ENCODE measurements at regions not wholly inside any gene's neighbourhood (a gene's known extent, or its start where the extent isn't known, plus 50 kb on each side); places are given as distances from the start of the nearest gene placed in this dataset.

GRCh38 chr2:203585516-203585915 lies 50.4 kb upstream of the RAPH1 start:
- Histone ChIP-seq H2AK5ac (ENCODE audit: low read length) (no peak overlapping the region), H3K9me3 (ENCODE audit: insufficient read depth, low read depth, low read length) (no peaks in the 10 kb centered on the region), H3K4me1 (ENCODE audit: control insufficient read depth in 1 of 2, insufficient read depth in 2 of 2, low read length in 2 of 2) (peaks cover 4 to 9% of the 10 kb centered on the region in 2 experiments), H4K91ac (ENCODE audit: low read depth, low read length) (no peak overlapping the region), H3K4me2 (ENCODE audit: low read length) (no peak overlapping the region), H3K18ac (ENCODE audit: low read length) (no peak overlapping the region), H3K9ac (ENCODE audit: low read length) (no peak overlapping the region), H4K12ac (ENCODE audit: low read depth, low read length) (no peak overlapping the region), H3K27ac (ENCODE audit: low read depth, low read length) (no peak overlapping the region), H2BK120ac (ENCODE audit: insufficient read depth, low read length, poor library complexity) (no peak overlapping the region), H3K79me1 (ENCODE audit: low read length) (peaks cover 4% of the 10 kb centered on the region), H3K27me3 (ENCODE audit: insufficient read depth, low read length) (no peaks in the 10 kb centered on the region), H2BK5ac (ENCODE audit: low read depth, low read length, poor library complexity) (no peak overlapping the region), H3K4ac (ENCODE audit: low read depth, low read length) (no peak overlapping the region), H3K79me2 (ENCODE audit: control insufficient read depth, insufficient read depth, low read length, poor library complexity) (no peaks in the 10 kb centered on the region), H3K14ac (ENCODE audit: low read length) (no peak overlapping the region), H3K4me3 (ENCODE audit: low read depth, low read length) (no peak overlapping the region), H4K8ac (ENCODE audit: low read depth, low read length) (no peak overlapping the region), H3K23ac (ENCODE audit: low read length) (no peak overlapping the region), H2BK12ac (ENCODE audit: low read length) (no peak overlapping the region), H3K36me3 (ENCODE audit: control insufficient read depth in 1 of 2, insufficient read depth in 2 of 2, low read length in 2 of 2) (no peaks in the 10 kb centered on the region), H2AFZ (ENCODE audit: insufficient read depth, low read length, poor library complexity) (no peak overlapping the region)
- WGBS (ENCODE audit: extremely low coverage, insufficient coverage, insufficient read length) = no CpG with 5 or more reads among the region's 2 CpGs
- peak in 1 of 2 donors; percentile 17 for DNase-seq

- H3K36me3 ChIP-seq (ENCODE audit: control insufficient read depth in 1 of 2, insufficient read depth in 2 of 2, low read length in 2 of 2) = no peaks in the 10 kb centered on the region
- WGBS (ENCODE audit: extremely low coverage, insufficient coverage, insufficient read length) = no CpG with 5 or more reads among the region's 6 CpGs
- no peak overlapping the region for H3K27ac ChIP-seq (ENCODE audit: low read depth, low read length)
- H3K79me1 ChIP-seq (ENCODE audit: low read length) = peaks cover 2% of the 10 kb centered on the region
- no peak overlapping the region for H2AK5ac ChIP-seq (ENCODE audit: low read length)
- H3K9ac ChIP-seq (ENCODE audit: low read length) = no peak overlapping the region
- H4K8ac ChIP-seq (ENCODE audit: low read depth, low read length) = no peak overlapping the region
- H4K91ac ChIP-seq (ENCODE audit: low read depth, low read length) = no peak overlapping the region
- H2BK12ac ChIP-seq (ENCODE audit: low read length) = no peak overlapping the region
- H2AFZ ChIP-seq (ENCODE audit: insufficient read depth, low read length, poor library complexity) = no peak overlapping the region
- no peak overlapping the region for H3K14ac ChIP-seq (ENCODE audit: low read length)
- peaks cover 4 to 9% of the 10 kb centered on the region in 2 experiments for H3K4me1 ChIP-seq (ENCODE audit: control insufficient read depth in 1 of 2, insufficient read depth in 2 of 2, low read length in 2 of 2)
- no peaks in the 10 kb centered on the region for H3K79me2 ChIP-seq (ENCODE audit: control insufficient read depth, insufficient read depth, low read length, poor library complexity)
- H3K18ac ChIP-seq (ENCODE audit: low read length) = no peak overlapping the region
- no peak for DNase-seq
- no peak overlapping the region for H3K4ac ChIP-seq (ENCODE audit: low read depth, low read length)
- H3K4me3 ChIP-seq (ENCODE audit: low read depth, low read length) = no peak overlapping the region
- no peak overlapping the region for H2BK120ac ChIP-seq (ENCODE audit: insufficient read depth, low read length, poor library complexity)
- no peak overlapping the region for H3K23ac ChIP-seq (ENCODE audit: low read length)
- H2BK5ac ChIP-seq (ENCODE audit: low read depth, low read length, poor library complexity) = no peak overlapping the region
- H3K27me3 ChIP-seq (ENCODE audit: insufficient read depth, low read length) = no peaks in the 10 kb centered on the region
- no peaks in the 10 kb centered on the region for H3K9me3 ChIP-seq (ENCODE audit: insufficient read depth, low read depth, low read length)
- H4K12ac ChIP-seq (ENCODE audit: low read depth, low read length) = no peak overlapping the region
- no peak overlapping the region for H3K4me2 ChIP-seq (ENCODE audit: low read length)
Observed at GRCh38 chr2:203586206-203586605, 51.1 kb upstream of the RAPH1 start.

DNA sequence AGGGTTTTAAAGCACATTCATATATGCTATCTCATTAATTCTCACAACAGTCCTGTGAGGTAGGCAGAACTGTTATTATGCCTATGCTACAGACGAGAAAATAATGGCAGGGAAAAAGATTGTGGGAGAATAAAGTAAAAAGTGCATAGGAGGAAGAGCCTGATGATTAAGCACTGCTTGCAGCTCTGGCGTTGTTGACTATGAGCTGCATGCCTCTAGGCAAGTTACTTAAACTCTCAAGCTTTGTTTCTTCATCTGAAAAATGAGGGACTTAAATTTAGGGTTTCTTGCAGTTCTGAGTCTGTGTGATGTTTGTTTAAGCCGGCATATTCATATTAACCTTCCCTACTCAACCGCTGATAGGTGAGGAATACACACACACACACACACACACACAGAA lies 51.6 kb upstream of the RAPH1 start:
- H3K4ac ChIP-seq (ENCODE audit: low read depth, low read length) = no peak overlapping the region
- peaks cover 2% of the 10 kb centered on the region for H3K79me1 ChIP-seq (ENCODE audit: low read length)
- H4K8ac ChIP-seq (ENCODE audit: low read depth, low read length) = no peak overlapping the region
- no peak overlapping the region for H4K12ac ChIP-seq (ENCODE audit: low read depth, low read length)
- no peak overlapping the region for H2AK5ac ChIP-seq (ENCODE audit: low read length)
- no peaks in the 10 kb centered on the region for H3K9me3 ChIP-seq (ENCODE audit: insufficient read depth, low read depth, low read length)
- no peak overlapping the region for H3K18ac ChIP-seq (ENCODE audit: low read length)
- H2BK5ac ChIP-seq (ENCODE audit: low read depth, low read length, poor library complexity) = no peak overlapping the region
- H3K4me2 ChIP-seq (ENCODE audit: low read length) = no peak overlapping the region
- no peaks in the 10 kb centered on the region for H3K27me3 ChIP-seq (ENCODE audit: insufficient read depth, low read length)
- H3K4me3 ChIP-seq (ENCODE audit: low read depth, low read length) = no peak overlapping the region
- H3K14ac ChIP-seq (ENCODE audit: low read length) = no peak overlapping the region
- H3K9ac ChIP-seq (ENCODE audit: low read length) = no peak overlapping the region
- H3K27ac ChIP-seq (ENCODE audit: low read depth, low read length) = no peak overlapping the region
- H2BK12ac ChIP-seq (ENCODE audit: low read length) = no peak overlapping the region
- H3K4me1 ChIP-seq (ENCODE audit: control insufficient read depth in 1 of 2, insufficient read depth in 2 of 2, low read length in 2 of 2) = peaks cover 4 to 9% of the 10 kb centered on the region in 2 experiments
- peak overlapping the region; percentile 10 for H4K91ac ChIP-seq (ENCODE audit: low read depth, low read length)
- H3K79me2 ChIP-seq (ENCODE audit: control insufficient read depth, insufficient read depth, low read length, poor library complexity) = no peaks in the 10 kb centered on the region
- no peak overlapping the region for H2AFZ ChIP-seq (ENCODE audit: insufficient read depth, low read length, poor library complexity)
- DNase-seq = peak in 1 of 2 donors; percentile 14
- WGBS (ENCODE audit: extremely low coverage, insufficient coverage, insufficient read length) = no CpG with 5 or more reads among the region's 4 CpGs
- H3K36me3 ChIP-seq (ENCODE audit: control insufficient read depth in 1 of 2, insufficient read depth in 2 of 2, low read length in 2 of 2) = no peaks in the 10 kb centered on the region
- H3K23ac ChIP-seq (ENCODE audit: low read length) = no peak overlapping the region
- no peak overlapping the region for H2BK120ac ChIP-seq (ENCODE audit: insufficient read depth, low read length, poor library complexity)

GRCh38 chr2:203590496-203590895 lies 55.4 kb upstream of the RAPH1 start:
- H3K36me3 ChIP-seq (ENCODE audit: control insufficient read depth in 1 of 2, insufficient read depth in 2 of 2, low read length in 2 of 2) = no peaks in the 10 kb centered on the region
- H3K4me3 ChIP-seq (ENCODE audit: low read depth, low read length) = no peak overlapping the region
- no peak overlapping the region for H3K27ac ChIP-seq (ENCODE audit: low read depth, low read length)
- H3K4me1 ChIP-seq (ENCODE audit: control insufficient read depth in 1 of 2, insufficient read depth in 2 of 2, low read length in 2 of 2) = peaks cover under 1 to 4% of the 10 kb centered on the region in 2 experiments
- no peak overlapping the region for H3K4ac ChIP-seq (ENCODE audit: low read depth, low read length)
- no peak overlapping the region for H3K18ac ChIP-seq (ENCODE audit: low read length)
- no peak overlapping the region for H2BK12ac ChIP-seq (ENCODE audit: low read length)
- H4K8ac ChIP-seq (ENCODE audit: low read depth, low read length) = no peak overlapping the region
- no peak overlapping the region for H2BK120ac ChIP-seq (ENCODE audit: insufficient read depth, low read length, poor library complexity)
- no peak overlapping the region for H3K14ac ChIP-seq (ENCODE audit: low read length)
- no peaks in the 10 kb centered on the region for H3K9me3 ChIP-seq (ENCODE audit: insufficient read depth, low read depth, low read length)
- no peak overlapping the region for H2AFZ ChIP-seq (ENCODE audit: insufficient read depth, low read length, poor library complexity)
- no peak overlapping the region for H2AK5ac ChIP-seq (ENCODE audit: low read length)
- H2BK5ac ChIP-seq (ENCODE audit: low read depth, low read length, poor library complexity) = no peak overlapping the region
- H3K9ac ChIP-seq (ENCODE audit: low read length) = no peak overlapping the region
- H3K79me2 ChIP-seq (ENCODE audit: control insufficient read depth, insufficient read depth, low read length, poor library complexity) = no peaks in the 10 kb centered on the region
- H4K12ac ChIP-seq (ENCODE audit: low read depth, low read length) = no peak overlapping the region
- no peak overlapping the region for H4K91ac ChIP-seq (ENCODE audit: low read depth, low read length)
- H3K23ac ChIP-seq (ENCODE audit: low read length) = no peak overlapping the region
- H3K4me2 ChIP-seq (ENCODE audit: low read length) = no peak overlapping the region
- H3K27me3 ChIP-seq (ENCODE audit: insufficient read depth, low read length) = no peaks in the 10 kb centered on the region
- DNase-seq = no peak
- no CpG with 5 or more reads among the region's 2 CpGs for WGBS (ENCODE audit: extremely low coverage, insufficient coverage, insufficient read length)
- peaks cover 2% of the 10 kb centered on the region for H3K79me1 ChIP-seq (ENCODE audit: low read length)

Data from trophoblast cell (in vitro differentiated cells and primary cell).